B cell (primary cell): ENCODE measurements at regions not wholly inside any gene's neighbourhood (a gene's known extent, or its start where the extent isn't known, plus 50 kb on each side); places are given as distances from the start of the nearest gene placed in this dataset.

Experiments
- ATAC-seq: fragments of 200-7000 bp; cut with Tn5 transposase; one replicate; pipeline ENCODE4 v1.10.0; 2021; ENCODE audit warnings: low read depth, mild to moderate bottlenecking, moderate number of reproducible peaks, moderate library complexity
- CTCF ChIA-PET: fragments of 350-600 bp; sonication (Branson Sonifier 250); formaldehyde crosslinking; loops from one replicate; lab custom pipeline; 2021; ENCODE audit warnings: antibody characterized with exemption, inconsistent platforms; lab: Charles Lee
- POLR2A ChIA-PET: fragments of 350-600 bp; sonication (Branson Sonifier 250); formaldehyde crosslinking; loops from one replicate; lab custom pipeline; 2021; ENCODE audit warnings: antibody characterized with exemption; lab: Charles Lee
- DNase-seq: peaks from one replicate; pipeline ENCODE4 v3.0.0; 2013
- H2AFZ ChIP-seq: 2 replicates; pipeline ENCODE4 v1.6.1; 2012; ENCODE audit warnings: mild to moderate bottlenecking, low read depth, low read length; ENCODE audit not compliant: insufficient read depth, poor library complexity, severe bottlenecking
- H3K27ac ChIP-seq, 2 donors: 1 replicate in 1 of 2; 2 replicates in 1 of 2; pipeline ENCODE4 v1.5.1; 2012 to 2013; ENCODE audit warnings: low read length in 2 of 2, mild to moderate bottlenecking in 2 of 2, moderate library complexity in 1 of 2
- H3K27me3 ChIP-seq, 4 experiments: fragments of 200-600 bp in 1 of 4; sonication (generic) in 1 of 4; replicated peaks in 1 of 4; 1 replicate in 2 of 4; 2 replicates in 2 of 4; pipeline versions ENCODE4 v1.6.1 to v1.7.0; 2013 to 2016; ENCODE audit warnings: low read length in 3 of 4, mild to moderate bottlenecking in 2 of 4, mixed read lengths in 1 of 4, moderate library complexity in 1 of 4; ENCODE audit not compliant: insufficient read depth in 4 of 4, control insufficient read depth in 3 of 4; ENCODE audit errors: control extremely low read depth in 1 of 4
- H3K36me3 ChIP-seq, 2 experiments: replicated peaks in 1 of 2; 1 replicate in 1 of 2; 2 replicates in 1 of 2; pipeline versions ENCODE4 v1.6.1 to v1.7.1; 2013; ENCODE audit warnings: low read length in 1 of 2; ENCODE audit not compliant: insufficient read depth in 2 of 2, control insufficient read depth in 1 of 2; ENCODE audit errors: control extremely low read depth in 1 of 2, extremely low read depth in 1 of 2
- H3K4me1 ChIP-seq, 2 donors: fragments of 200-600 bp in 1 of 2; sonication (generic) in 1 of 2; 1 replicate in 1 of 2; 2 replicates in 1 of 2; pipeline versions ENCODE4 v1.5.1 to v1.6.1; 2013 to 2017; ENCODE audit warnings: low read length in 2 of 2; ENCODE audit not compliant: control insufficient read depth in 2 of 2, insufficient read depth in 2 of 2
- H3K4me2 ChIP-seq: replicated peaks from 2 replicates; pipeline ENCODE3; 2012; ENCODE audit warnings: mild to moderate bottlenecking, low read depth, low read length; ENCODE audit not compliant: poor library complexity, severe bottlenecking
- H3K4me3 ChIP-seq, 5 experiments: fragments of 200-600 bp in 1 of 5; sonication (generic) in 1 of 5; 1 replicate in 3 of 5; 2 replicates in 2 of 5; pipeline versions ENCODE4 v1.5.1 to v1.7.0; 2011 to 2016; ENCODE audit warnings: low read length in 4 of 5, mild to moderate bottlenecking in 4 of 5, low read depth in 2 of 5, control low read depth in 1 of 5, moderate library complexity in 1 of 5; ENCODE audit not compliant: insufficient read depth in 1 of 5; ENCODE audit errors: control extremely low read depth in 1 of 5, extremely low read depth in 1 of 5
- H3K79me2 ChIP-seq: fragments of 200-600 bp; sonication (generic); one replicate; pipeline ENCODE4 v1.6.0; 2016; ENCODE audit warnings: low read length; ENCODE audit not compliant: control insufficient read depth, insufficient read depth
- H3K9ac ChIP-seq: fragments of 200-600 bp; sonication (generic); 2 replicates; pipeline ENCODE4 v1.6.1; 2017; ENCODE audit warnings: mild to moderate bottlenecking, low read length, moderate library complexity
- H3K9me3 ChIP-seq, 3 donors: one replicate each; pipeline versions ENCODE4 v1.6.1 to v1.7.1; 2013; ENCODE audit warnings: low read length in 2 of 3; ENCODE audit not compliant: control insufficient read depth in 2 of 3, insufficient read depth in 1 of 3; ENCODE audit errors: control extremely low read depth in 1 of 3
- H4K20me1 ChIP-seq: 2 replicates; pipeline ENCODE4 v1.6.0; 2012; ENCODE audit warnings: mild to moderate bottlenecking, low read length; ENCODE audit not compliant: insufficient read depth, control insufficient read depth, poor library complexity, severe bottlenecking
- H3K27ac Mint-ChIP-seq: one replicate; pipeline ENCODE4 v1.8.0; 2021; ENCODE audit warnings: mixed read lengths
- H3K27me3 Mint-ChIP-seq: one replicate; pipeline ENCODE4 v1.8.0; 2021; ENCODE audit warnings: mixed read lengths
- H3K4me1 Mint-ChIP-seq: one replicate; pipeline ENCODE4 v1.8.0; 2021; ENCODE audit warnings: mixed read lengths
- H3K4me3 Mint-ChIP-seq: one replicate; pipeline ENCODE4 v1.8.0; 2021; ENCODE audit warnings: mixed read lengths
- H3K9me3 Mint-ChIP-seq: one replicate; pipeline ENCODE4 v1.8.0; 2022; ENCODE audit warnings: mixed read lengths; ENCODE audit not compliant: insufficient read depth
- CTCF ChIP-seq: fragments of 200-600 bp; IDR thresholded peaks from one replicate; pipeline ENCODE4 v1.8.0; 2022; ENCODE audit warnings: antibody characterized with exemption, mild to moderate bottlenecking
- EZH2 ChIP-seq: IDR thresholded peaks from 2 replicates; pipeline ENCODE4 v1.6.1; 2012; ENCODE audit warnings: borderline replicate concordance, low read depth, mild to moderate bottlenecking, moderate library complexity, low read length; ENCODE audit not compliant: insufficient read depth, poor library complexity, severe bottlenecking
- WGBS: methylation state at CpG from one replicate; pipeline ENCODE4 v1.1.5; 2013; ENCODE audit warnings: missing lambda C conversion rate; ENCODE audit not compliant: insufficient coverage; 5-methylcytosine and 5-hydroxymethylcytosine counted together
- intact Hi-C: fragments of 100-400 bp; cut with micrococcal nuclease; formaldehyde crosslinking; loops from one replicate; pipeline ENCODE4 v1.10.0; 2022

- CTCF ChIA-PET: no interaction called here
- Histone ChIP-seq H2AFZ (no peak overlapping the region), H3K27me3 (no peaks in the 10 kb centered on the region), H3K4me2 (no peak overlapping the region), H3K79me2 (no peaks in the 10 kb centered on the region), H3K9me3 (no peaks in the 10 kb centered on the region), H3K36me3 (no peaks in the 10 kb centered on the region), H3K9ac (no peak overlapping the region), H3K27ac (no peak overlapping the region), H3K4me1 (no peaks in the 10 kb centered on the region), H4K20me1 (no peaks in the 10 kb centered on the region), H3K4me3 (no peak overlapping the region)
- WGBS: 86% methylated on average over 1 of the region's 6 CpGs
- no peaks in the 10 kb centered on the region for H3K4me1 Mint-ChIP-seq
- ATAC-seq (no peak), DNase-seq (no peak)
- H3K27me3 Mint-ChIP-seq: no peaks in the 10 kb centered on the region
- H3K4me3 Mint-ChIP-seq: no peak overlapping the region
- intact Hi-C loops: no loop called here
- no peak for TF ChIP-seq EZH2
- no peak for TF ChIP-seq CTCF
- no peak overlapping the region for H3K27ac Mint-ChIP-seq
- POLR2A ChIA-PET: no interaction called here
- no peaks in the 10 kb centered on the region for H3K9me3 Mint-ChIP-seq
Measured at GRCh38 chr9:80881320-80881719, 808.0 kb downstream of the TLE1 start.

DNA sequence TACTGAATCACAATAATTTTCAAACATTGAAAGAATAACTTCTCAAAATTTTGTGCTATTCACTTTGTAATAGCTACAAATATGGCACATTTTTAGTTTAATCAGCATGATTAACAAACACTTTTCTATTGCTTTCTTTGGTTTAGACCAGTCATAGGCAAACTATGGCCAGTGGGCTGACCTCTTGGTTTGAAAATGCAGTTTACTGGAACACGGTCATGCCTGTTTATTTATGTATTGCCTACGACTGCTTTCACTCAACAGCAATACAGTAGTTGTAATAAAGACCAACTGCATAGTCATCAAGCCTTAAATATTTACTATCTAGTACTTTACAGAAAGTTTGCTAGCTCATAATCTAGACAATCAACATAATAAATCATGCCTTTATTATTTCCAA is 810.8 kb downstream of the TLE1 start:
- no peaks in the 10 kb centered on the region for H4K20me1 ChIP-seq
- intact Hi-C loops: no loop called here
- H3K36me3 ChIP-seq: no peaks in the 10 kb centered on the region
- no peaks in the 10 kb centered on the region for H3K79me2 ChIP-seq
- TF ChIP-seq EZH2 (no peak), CTCF (no peak)
- Mint-ChIP-seq H3K4me3 (no peak overlapping the region), H3K27me3 (no peaks in the 10 kb centered on the region), H3K4me1 (no peaks in the 10 kb centered on the region), H3K9me3 (no peaks in the 10 kb centered on the region), H3K27ac (no peak overlapping the region)
- no peaks in the 10 kb centered on the region for H3K4me1 ChIP-seq
- ATAC-seq (no peak), DNase-seq (no peak)
- no peak overlapping the region for H3K27ac ChIP-seq
- no CpG with 5 or more reads among the region's 2 CpGs for WGBS
- no peaks in the 10 kb centered on the region for H3K9me3 ChIP-seq
- H3K4me2 ChIP-seq: no peak overlapping the region
- ChIA-PET CTCF (no interaction called here), POLR2A (no interaction called here)
- no peaks in the 10 kb centered on the region for H3K27me3 ChIP-seq
- no peak overlapping the region for H3K9ac ChIP-seq
- H2AFZ ChIP-seq: no peak overlapping the region
- H3K4me3 ChIP-seq: no peak overlapping the region
